ENCODE measurements at regions not wholly inside any gene's neighbourhood (a gene's known extent, or its start where the extent isn't known, plus 50 kb on each side); places are given as distances from the start of the nearest gene placed in this dataset.
A peak's percentile ranks its signal among the peaks of the same experiment; 100 is the strongest.
"Not testable (repeated sequence)": the region's sequence is repeated elsewhere in the genome, so short reads cannot be mapped to it uniquely, and the experiment has no call there.

GRCh38 chrX:118215346-118215745, 98.7 kb upstream of the KLHL13 start:
- no peak for DNase-seq (ENCODE audit: low read depth in 3 of 3)

GRCh38 chrX:118216087-118216486, 99.5 kb upstream of the KLHL13 start:
- DNase-seq (ENCODE audit: low read depth in 3 of 3): no peak

GRCh38 chrX:118216509-118216908, 99.9 kb upstream of the KLHL13 start:
- DNase-seq (ENCODE audit: low read depth in 3 of 3): no peak

- no peak for DNase-seq (ENCODE audit: low read depth in 3 of 3)
These were observed 101.5 kb upstream of the KLHL13 start for GRCh38 chrX:118218079-118218478.

GRCh38 chrX:118218940-118219339, 102.3 kb upstream of the KLHL13 start:
- no peak for DNase-seq (ENCODE audit: low read depth in 3 of 3)

DNA sequence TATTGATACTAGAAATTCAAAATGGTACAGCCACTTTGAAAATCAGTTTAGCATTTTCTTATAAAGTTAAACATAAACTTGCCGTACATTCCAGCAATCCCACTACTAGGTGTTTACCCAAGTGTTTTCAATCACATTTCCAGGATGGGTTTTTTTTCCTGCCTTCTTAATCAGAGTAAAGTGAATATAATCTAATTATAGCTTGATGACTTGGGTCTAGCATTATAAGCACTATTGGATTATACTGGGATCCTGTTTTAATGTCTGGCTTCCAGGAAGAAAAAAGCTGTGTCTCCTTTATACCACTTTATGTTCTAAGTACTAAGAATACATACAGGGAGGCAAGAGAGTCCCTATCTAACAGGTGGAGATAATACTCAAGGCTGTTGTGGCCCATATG, 103.3 kb upstream of the KLHL13 start:
- no peak for DNase-seq (ENCODE audit: low read depth in 3 of 3)

GRCh38 chrX:118220509-118220908, 103.9 kb upstream of the KLHL13 start:
- DNase-seq (ENCODE audit: low read depth in 3 of 3): no peak

- no peak for DNase-seq (ENCODE audit: low read depth in 3 of 3)
These were observed 104.7 kb upstream of the KLHL13 start for GRCh38 chrX:118221270-118221669.

DNA sequence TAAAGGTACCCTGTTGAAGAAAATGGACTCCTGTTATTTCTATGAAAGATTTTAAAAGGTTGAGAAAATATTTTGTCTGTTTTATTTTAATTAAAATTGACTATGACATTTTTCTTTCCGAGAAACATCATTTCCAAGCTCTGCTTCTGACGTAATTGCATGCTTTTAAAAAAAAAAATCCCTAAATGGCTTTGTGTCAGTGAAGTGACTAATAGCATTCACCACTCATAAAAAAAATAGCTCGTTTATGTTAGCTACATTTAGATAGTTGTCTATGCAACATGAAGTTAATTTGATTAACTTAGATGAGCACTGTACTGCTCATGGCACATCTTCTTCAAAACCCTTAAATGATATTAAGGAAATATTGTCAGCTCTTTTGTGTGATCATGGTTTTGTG, 105.1 kb upstream of the KLHL13 start:
- no peak for DNase-seq (ENCODE audit: low read depth in 3 of 3)

- DNase-seq (ENCODE audit: low read depth in 3 of 3): no peak
These were observed 105.8 kb upstream of the KLHL13 start for GRCh38 chrX:118222421-118222820.

DNA sequence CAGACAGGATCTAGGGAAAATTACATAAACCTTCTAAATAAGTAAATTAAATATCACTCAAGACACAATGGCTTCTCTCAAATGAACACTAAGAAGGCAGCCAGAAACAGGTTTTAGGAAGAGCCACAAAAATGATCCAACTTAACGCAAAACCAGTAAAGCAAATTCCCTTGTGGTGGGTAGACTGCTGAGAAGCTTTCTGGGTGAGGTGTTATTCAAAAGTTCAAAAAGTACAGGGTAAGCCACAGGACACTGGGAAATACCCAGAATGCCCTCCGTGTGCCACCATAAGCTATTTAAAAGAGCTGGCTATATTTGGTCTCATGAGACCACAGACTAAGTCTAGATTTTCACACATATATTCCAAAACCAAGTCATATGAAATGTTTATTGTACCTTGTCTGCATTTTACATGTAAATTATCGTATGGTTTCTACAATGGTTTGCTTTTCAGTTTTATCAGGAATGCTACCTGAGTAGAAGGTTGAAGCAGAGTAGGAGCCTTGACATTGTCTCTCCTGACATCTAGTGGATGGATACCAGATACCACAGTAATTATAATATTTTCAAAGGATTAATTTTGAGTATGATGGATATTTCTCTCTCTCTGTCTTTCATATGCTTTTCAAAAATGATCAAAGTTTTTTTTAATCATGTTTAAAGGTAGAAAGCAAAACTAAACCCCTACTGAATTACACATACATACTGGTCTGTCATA, 109.3 kb upstream of the KLHL13 start:
- DNase-seq (ENCODE audit: low read depth in 3 of 3): no peak

DNA sequence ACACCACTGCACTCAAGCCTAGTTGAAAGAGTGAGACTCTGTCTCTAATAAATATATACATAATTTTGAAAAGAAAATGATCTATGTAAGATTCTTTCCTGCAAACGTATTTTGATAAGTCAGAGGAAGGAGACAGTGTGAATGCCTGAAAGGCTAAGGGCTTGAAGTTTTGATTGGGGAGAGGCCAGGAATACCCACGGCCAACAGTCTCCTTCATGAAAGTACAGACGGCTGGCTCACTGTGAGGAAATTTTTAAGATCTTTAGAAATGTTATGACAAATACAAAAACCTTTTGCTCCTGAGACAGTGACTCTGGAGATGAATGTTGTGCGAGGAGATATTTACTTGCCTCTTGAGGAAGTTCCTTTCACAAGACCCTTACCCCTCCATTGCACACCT, 111.4 kb upstream of the KLHL13 start:
- DNase-seq (ENCODE audit: low read depth in 3 of 3): no peak

- no peak for DNase-seq (ENCODE audit: low read depth in 3 of 3)
These were observed 111.8 kb upstream of the KLHL13 start for GRCh38 chrX:118228456-118228855.

DNA sequence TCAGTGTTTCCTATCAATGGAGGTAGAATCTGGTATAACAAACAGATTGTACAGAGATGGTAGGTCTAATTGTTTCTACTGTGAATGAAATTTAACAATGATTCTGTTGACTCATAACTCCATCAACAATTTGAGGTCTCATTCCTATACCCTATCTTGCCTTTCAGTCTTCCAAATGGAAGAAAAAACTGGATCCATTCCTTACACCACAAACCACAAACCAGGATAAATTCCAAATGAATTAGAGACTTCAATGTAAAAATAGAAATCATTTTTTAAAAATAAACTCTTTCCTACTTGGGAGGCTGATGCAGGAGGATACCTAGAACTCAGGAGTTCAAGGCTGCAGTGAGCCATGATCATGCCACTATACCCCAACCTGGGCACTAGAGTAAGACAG, 114.4 kb upstream of the WDR44 start:
- no peak for DNase-seq (ENCODE audit: low read depth in 3 of 3)

- DNase-seq (ENCODE audit: low read depth in 3 of 3): no peak
These were observed 106.6 kb upstream of the WDR44 start for GRCh38 chrX:118239178-118239870.

DNA sequence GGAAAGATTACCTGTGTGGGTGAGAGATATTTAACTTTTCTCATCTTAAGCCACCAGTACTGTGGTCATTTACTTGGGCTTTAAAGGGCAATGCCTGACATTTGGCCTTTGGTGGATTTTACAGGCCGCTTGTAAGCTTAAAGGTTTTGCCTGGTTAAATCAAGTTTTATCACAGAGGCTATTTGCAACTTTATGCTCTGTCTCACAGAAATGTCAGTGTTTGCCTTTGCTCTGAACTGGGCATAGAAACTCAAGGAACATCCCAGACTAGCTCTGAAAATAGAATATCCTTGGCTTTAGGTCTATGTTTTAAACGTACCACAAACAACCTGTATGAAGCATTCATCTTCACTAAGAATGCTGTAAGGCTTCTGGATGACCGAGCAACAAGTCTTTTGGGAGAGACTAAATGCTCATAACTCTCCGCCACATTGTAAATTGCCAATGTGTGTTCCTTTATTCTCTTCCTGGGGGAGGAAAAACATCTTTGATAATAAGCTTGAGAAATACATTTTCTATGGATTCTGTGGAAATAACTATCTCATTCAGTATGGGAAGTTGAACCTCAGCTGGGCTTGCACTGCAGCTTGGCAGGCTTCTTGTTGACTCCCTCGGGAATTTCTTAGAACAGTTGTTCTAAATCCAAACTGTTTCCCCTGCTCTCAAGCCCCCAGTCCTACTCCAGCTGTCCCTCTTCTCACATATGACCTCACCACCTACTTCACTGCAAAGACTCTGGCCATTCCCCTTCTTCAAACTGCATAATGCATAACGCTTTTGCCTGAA, 105.8 kb upstream of the WDR44 start:
- DNase-seq (ENCODE audit: low read depth in 3 of 3): no peak

GRCh38 chrX:118246961-118247360, 98.9 kb upstream of the WDR44 start:
- DNase-seq (ENCODE audit: low read depth in 3 of 3): not testable (repeated sequence)

- no peak for DNase-seq (ENCODE audit: low read depth in 3 of 3)
These were observed 96.8 kb upstream of the WDR44 start for GRCh38 chrX:118249146-118249545.

GRCh38 chrX:118250445-118250844, 95.5 kb upstream of the WDR44 start:
- DNase-seq (ENCODE audit: low read depth in 3 of 3): no peak

DNA sequence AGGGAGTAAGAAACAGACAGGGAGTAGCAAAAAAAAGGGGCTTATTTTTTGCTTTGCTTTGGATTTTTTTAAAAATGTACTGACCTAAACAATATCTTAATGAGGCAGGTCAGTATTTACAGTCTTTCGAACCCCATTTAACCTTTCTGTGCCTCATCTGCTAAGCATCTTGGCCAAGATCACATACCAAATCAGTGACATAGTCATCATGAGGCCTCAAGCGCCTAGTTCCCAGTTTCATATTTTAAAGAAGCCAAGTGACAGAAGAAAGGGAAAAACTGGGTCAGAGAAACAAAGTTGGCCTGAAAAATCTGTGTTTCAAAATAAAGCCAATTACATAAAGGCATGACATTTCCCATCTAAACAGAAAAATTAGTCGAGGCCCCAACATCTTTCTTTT, 94.6 kb upstream of the WDR44 start:
- DNase-seq (ENCODE audit: low read depth in 3 of 3): no peak

DNA sequence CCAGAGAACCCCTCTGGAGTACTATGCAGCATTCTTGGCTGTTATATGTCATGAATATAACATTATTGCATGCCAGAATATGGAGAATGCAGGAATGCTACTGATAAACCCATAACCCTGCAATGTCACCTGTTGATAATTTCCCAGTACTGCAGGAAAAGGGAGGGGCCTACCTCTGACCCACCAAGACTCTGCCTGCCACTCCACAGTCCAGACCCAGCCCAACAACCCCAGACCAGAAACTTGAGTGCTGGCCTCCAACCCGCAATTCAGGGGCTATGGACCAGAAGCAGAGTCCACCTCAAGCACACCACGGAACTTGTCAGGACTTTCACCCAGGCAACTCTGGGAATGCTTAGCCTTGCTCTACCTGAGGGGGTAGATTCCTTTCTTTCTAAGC, 92.9 kb upstream of the WDR44 start:
- no peak for DNase-seq (ENCODE audit: low read depth in 3 of 3)

DNA sequence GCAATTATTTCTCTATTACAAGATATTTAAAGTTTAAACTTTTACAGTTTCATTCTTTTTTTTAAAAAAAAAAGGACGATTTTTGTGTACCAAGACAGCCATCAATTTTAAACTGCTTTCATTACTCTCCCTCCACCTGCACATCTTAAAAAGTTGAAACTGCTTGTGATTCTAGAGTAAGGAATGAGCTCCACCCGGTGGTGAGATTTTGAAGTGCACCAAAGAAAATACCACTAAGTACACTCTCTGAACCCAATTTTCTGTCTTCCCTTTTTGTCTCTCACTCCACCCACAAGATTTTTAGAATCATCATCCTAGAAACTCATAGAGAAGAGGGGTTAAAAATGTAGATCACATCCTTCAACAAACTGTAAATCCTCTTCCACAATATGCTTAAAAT, 91.3 kb upstream of the WDR44 start:
- DNase-seq (ENCODE audit: low read depth in 3 of 3): peak in 1 of 3 experiments; percentile 2

- DNase-seq (ENCODE audit: low read depth in 3 of 3): no peak
These were observed 90.0 kb upstream of the WDR44 start for GRCh38 chrX:118255921-118256320.

All from stimulated activated CD4-positive, alpha-beta T cell treated with anti-CD3 and anti-CD28 coated beads, TNF-alpha, amount 100 ng/mL, for 24 hours (primary cell).